ENCODE measurements at regions not wholly inside any gene's neighbourhood (a gene's known extent, or its start where the extent isn't known, plus 50 kb on each side); places are given as distances from the start of the nearest gene placed in this dataset.
A peak's percentile ranks its signal among the peaks of the same experiment; 100 is the strongest.

GRCh38 chr6:105784179-105784578 is 302.0 kb upstream of the PRDM1 start:
- H3K27ac ChIP-seq, result no peak overlapping the region
- 65% methylated on average over 2 of the region's 2 CpGs for WGBS (ENCODE audit: missing lambda C conversion rate)
- DNase-seq (ENCODE audit: low read depth in 1 of 2, low spot score in 1 of 2), result no peak
- FAIRE-seq, result no peak
- CTCF ChIA-PET, result interaction anchor here (0.7 to 1.3 kb wide), 2 partner anchors 13 to 440 kb away, joined by 3 read pairs; no protein-coding TSS in a partner anchor
- POLR2A ChIA-PET, result no interaction called here
- no peak for ATAC-seq
- no peak overlapping the region for H3K4me3 ChIP-seq
- no peak overlapping the region for H3K4me2 ChIP-seq
- no peak for TF ChIP-seq HMGXB4 (CRISPR knock-in tag; IDR thresholded peaks at IDR 0.05; ENCODE audit: borderline replicate concordance)
- no peak for TF ChIP-seq POLR2AphosphoS2 (conservative IDR thresholded peaks at IDR 0.05; ENCODE audit: low read length)
- TF ChIP-seq HOXA7 (CRISPR knock-in tag; IDR thresholded peaks at IDR 0.05), result no peak
- TF ChIP-seq E2F6 (IDR thresholded peaks at IDR 0.05; ENCODE audit: borderline replicate concordance, low read depth), result no peak
- TF ChIP-seq HOXB13 (CRISPR knock-in tag; IDR thresholded peaks at IDR 0.05; ENCODE audit: low read depth), result no peak
- no peak for TF ChIP-seq KDM5A (IDR thresholded peaks at IDR 0.05)
- no peak for TF ChIP-seq ZC3H11A (IDR thresholded peaks at IDR 0.05)
- TF ChIP-seq ZFP36 (IDR thresholded peaks at IDR 0.05; ENCODE audit: borderline replicate concordance, partially characterized antibody), result no peak
- TF ChIP-seq EHMT2 (IDR thresholded peaks at IDR 0.05; ENCODE audit: low read depth), result no peak
- no peak for TF ChIP-seq HOXB5 (CRISPR knock-in tag; IDR thresholded peaks at IDR 0.05)
- TF ChIP-seq CHD2 (IDR thresholded peaks at IDR 0.05; ENCODE audit: low read length, partially characterized antibody), result no peak
- TF ChIP-seq MAX (IDR thresholded peaks at IDR 0.05), result no peak
- no peak for TF ChIP-seq MAFK (IDR thresholded peaks at IDR 0.05; ENCODE audit: partially characterized antibody)
- no peak for TF ChIP-seq CHD4 (IDR thresholded peaks at IDR 0.05; ENCODE audit: borderline replicate concordance)
- TF ChIP-seq NR3C1 (IDR thresholded peaks at IDR 0.05), result no peak
- TF ChIP-seq HES2 (IDR thresholded peaks at IDR 0.05), result no peak
- no peak for TF ChIP-seq NFE2L2 (conservative IDR thresholded peaks at IDR 0.05; ENCODE audit: low read length)
- no peak for TF ChIP-seq NPAS2 (CRISPR knock-in tag; IDR thresholded peaks at IDR 0.05; ENCODE audit: borderline replicate concordance)
- no peak for TF ChIP-seq SREBF2 (IDR thresholded peaks at IDR 0.05)
- no peaks in the 10 kb centered on the region for H3K4me1 ChIP-seq
- no peaks in the 10 kb centered on the region for H3K9me3 ChIP-seq

GRCh38 chr6:105783333-105783935 is 302.7 kb upstream of the PRDM1 start:
- ChIA-PET CTCF (interaction anchor here (1.3 kb wide), 1 partner anchor 440 kb away, joined by 3 read pairs; no protein-coding TSS in a partner anchor), POLR2A (no interaction called here)
- Histone ChIP-seq H3K9me3 (no peaks in the 10 kb centered on the region), H3K4me3 (no peak overlapping the region), H3K27ac (no peak overlapping the region), H3K4me1 (no peaks in the 10 kb centered on the region), H3K4me2 (no peak overlapping the region)
- peak; percentile 59; the same call in 1 of the 2 replicates for TF ChIP-seq KDM1A (IDR thresholded peaks at IDR 0.05; ENCODE audit: low read depth)
- TF ChIP-seq BHLHE40 (IDR thresholded peaks at IDR 0.05; ENCODE audit: low read depth, low read length), result no peak
- FAIRE-seq, result no peak
- DNase-seq (ENCODE audit: low read depth in 1 of 2, low spot score in 1 of 2), result no peak
- no peak for ATAC-seq
- WGBS (ENCODE audit: missing lambda C conversion rate), result 81% methylated on average over 8 of the region's 8 CpGs

GRCh38 chr6:105781915-105782314 is 304.2 kb upstream of the PRDM1 start:
- Histone ChIP-seq H3K4me2 (no peak overlapping the region), H3K4me3 (no peak overlapping the region), H3K9me3 (no peaks in the 10 kb centered on the region), H3K4me1 (no peaks in the 10 kb centered on the region), H3K27ac (no peak overlapping the region)
- ChIA-PET CTCF (interaction anchor here (0.6 kb wide), 1 partner anchor 252 kb away, joined by 3 read pairs; no protein-coding TSS in a partner anchor), POLR2A (no interaction called here)
- WGBS (ENCODE audit: missing lambda C conversion rate), result 90% methylated on average over 3 of the region's 3 CpGs
- ATAC-seq (no peak), FAIRE-seq (no peak), DNase-seq (ENCODE audit: low read depth in 1 of 2, low spot score in 1 of 2) (no peak)
- TF ChIP-seq NPAS2 (CRISPR knock-in tag; IDR thresholded peaks at IDR 0.05; ENCODE audit: borderline replicate concordance) (no peak), E2F6 (IDR thresholded peaks at IDR 0.05; ENCODE audit: borderline replicate concordance, low read depth) (no peak), BCL3 (IDR thresholded peaks at IDR 0.05) (no peak), ELK1 (IDR thresholded peaks at IDR 0.05; ENCODE audit: low read depth, low read length) (no peak), FOSL2 (IDR thresholded peaks at IDR 0.05) (no peak), FOSL2 (CRISPR knock-in tag; IDR thresholded peaks at IDR 0.05) (no peak), ZC3H11A (IDR thresholded peaks at IDR 0.05) (no peak), RARB (CRISPR knock-in tag; IDR thresholded peaks at IDR 0.05) (no peak), HOXB5 (CRISPR knock-in tag; IDR thresholded peaks at IDR 0.05) (no peak), RFX5 (IDR thresholded peaks at IDR 0.05) (no peak), PBX3 (IDR thresholded peaks at IDR 0.05) (no peak)
